Left lobe of liver (tissue), 2 donors: ENCODE measurements at regions not wholly inside any gene's neighbourhood (a gene's known extent, or its start where the extent isn't known, plus 50 kb on each side); places are given as distances from the start of the nearest gene placed in this dataset.
A peak's percentile ranks its signal among the peaks of the same experiment; 100 is the strongest.

Experiments used
- ATAC-seq: fragments of 200-7000 bp; cut with Tn5 transposase; one replicate; pipeline ENCODE4 v1.9.1; 2020; ENCODE audit warnings: mild to moderate bottlenecking, moderate library complexity
- DNase-seq: peaks from one replicate; pipeline ENCODE4 v3.0.0-alpha.2; 2020; ENCODE audit warnings: low spot score
- donor health status: DM: no; HTN: no; CAD: no; lungs with moderate emphysema.
- donor health status: DM: no; HTN: yes; CAD: no.

DNA sequence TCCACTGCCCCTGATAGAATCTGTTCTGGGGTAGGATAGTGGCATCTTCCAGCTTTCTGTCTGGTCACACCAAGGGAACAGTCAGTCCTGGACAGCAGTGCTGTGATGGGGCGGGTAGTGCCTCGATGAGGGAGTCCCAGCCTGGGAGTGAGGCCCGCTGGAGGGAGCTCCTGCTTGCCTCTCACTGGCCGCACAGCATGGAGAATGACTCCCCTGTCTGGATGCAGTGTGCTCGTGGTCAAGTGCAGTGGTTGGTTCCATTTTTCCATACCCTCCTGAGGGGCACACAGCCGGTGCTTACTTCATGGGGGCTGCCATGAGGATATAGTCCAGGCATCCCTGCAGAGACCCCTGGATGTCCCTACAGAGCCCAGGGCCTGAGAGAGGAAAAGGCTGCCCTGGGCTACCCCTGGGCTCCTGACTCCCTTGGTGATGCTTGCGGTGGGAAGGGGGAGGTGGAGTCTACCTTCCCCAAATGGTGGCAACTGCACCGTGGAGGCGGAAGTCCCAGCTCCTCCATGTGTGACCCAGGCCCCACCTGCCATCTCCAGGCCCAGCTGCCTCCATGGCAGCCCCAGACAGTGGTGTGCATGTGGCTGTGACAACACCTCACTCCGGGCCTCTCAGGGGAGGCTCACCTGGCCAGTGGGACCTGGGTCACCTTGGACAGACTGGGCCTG is 212.5 kb downstream of the GLI2 start:
- no peak for ATAC-seq
- no peak for DNase-seq

- no peak for DNase-seq
Observed at GRCh38 chr2:120948662-120949011, 213.0 kb downstream of the GLI2 start.

DNA sequence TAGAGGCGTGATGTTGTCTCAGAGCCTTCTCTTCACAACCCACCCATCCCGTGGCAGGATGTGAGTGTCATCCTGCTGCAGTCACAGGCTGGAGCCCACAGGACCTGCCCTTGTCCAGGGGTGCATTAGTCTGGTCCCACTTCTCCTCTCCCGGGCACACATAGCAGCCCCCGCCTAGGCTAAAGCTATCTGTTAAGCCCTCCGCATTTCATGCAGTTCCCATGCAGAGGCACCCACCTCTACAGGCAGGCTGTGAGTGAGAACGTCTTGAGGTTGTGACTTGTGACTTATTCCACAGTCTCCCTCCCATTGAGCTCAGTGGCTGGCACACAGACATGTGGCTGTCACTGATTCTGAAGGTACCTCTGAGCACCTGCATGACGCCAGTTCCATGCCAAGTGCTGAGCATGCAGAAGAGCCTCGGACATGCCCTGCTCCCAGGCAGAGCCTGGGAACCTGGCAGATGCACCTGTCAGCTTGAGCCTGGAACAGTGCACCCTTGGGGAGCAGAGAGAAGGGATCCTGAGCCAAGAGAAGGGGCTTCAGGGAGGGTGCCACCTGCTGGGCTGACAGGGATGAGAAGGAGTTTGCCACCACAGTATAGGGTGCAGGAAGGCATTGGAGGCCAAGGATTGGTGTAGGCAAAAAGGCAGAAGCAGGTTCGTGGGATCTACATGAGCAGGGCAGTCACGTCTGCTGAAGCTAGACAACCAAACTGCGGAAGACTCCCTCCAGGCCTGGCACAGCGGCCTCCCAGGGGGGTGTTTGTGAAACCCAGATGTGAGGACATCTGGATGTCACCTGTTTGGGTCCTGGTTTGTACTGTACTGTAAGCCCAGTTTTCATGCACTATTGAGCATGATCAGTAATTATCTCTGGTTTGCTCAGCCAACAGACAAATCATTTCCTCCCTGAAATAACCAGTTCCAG is 213.6 kb downstream of the GLI2 start:
- no peak for DNase-seq
- peak; percentile 21 for ATAC-seq

More at GRCh38 chr2:120948662-120949011, 213.0 kb downstream of the GLI2 start:
- no peak for ATAC-seq

DNA sequence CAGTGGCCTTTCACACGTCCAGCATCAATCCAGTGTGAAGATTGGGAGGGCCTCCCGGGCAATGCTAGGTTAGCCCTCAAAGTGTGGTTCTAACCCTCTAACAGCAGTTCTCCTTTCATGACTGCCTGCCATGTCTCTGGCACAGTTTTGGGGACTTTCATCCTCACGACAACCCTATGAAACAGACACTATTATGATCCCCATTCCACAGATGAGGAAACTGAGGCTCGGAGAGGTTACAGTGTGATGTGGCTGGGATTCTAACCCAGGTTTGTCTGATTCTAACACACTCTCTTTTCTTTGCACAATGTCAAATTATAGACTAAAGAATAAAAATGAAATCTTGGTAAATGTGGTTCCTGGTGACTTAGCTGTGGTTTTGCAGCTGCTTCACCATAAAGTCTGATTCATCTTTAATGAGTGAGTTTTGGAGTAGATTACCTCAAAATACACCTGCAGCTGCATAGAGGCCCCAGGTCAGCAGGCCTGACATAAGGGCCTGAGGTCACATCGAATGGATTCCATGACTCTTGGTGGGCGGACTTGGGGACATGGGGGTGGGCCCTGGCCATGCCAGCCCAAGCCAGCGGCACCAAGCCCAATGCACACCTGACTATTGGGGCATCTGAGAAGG is 214.4 kb downstream of the GLI2 start:
- DNase-seq, result no peak

GRCh38 chr2:120951693-120952092 is 216.0 kb downstream of the GLI2 start:
- ATAC-seq, result no peak
- DNase-seq, result no peak

More for the DNA sequence above, 214.4 kb downstream of the GLI2 start:
- ATAC-seq, result no peak

- ATAC-seq (no peak), DNase-seq (no peak)
Observed at GRCh38 chr2:120952318-120952717, 216.7 kb downstream of the GLI2 start.

DNA sequence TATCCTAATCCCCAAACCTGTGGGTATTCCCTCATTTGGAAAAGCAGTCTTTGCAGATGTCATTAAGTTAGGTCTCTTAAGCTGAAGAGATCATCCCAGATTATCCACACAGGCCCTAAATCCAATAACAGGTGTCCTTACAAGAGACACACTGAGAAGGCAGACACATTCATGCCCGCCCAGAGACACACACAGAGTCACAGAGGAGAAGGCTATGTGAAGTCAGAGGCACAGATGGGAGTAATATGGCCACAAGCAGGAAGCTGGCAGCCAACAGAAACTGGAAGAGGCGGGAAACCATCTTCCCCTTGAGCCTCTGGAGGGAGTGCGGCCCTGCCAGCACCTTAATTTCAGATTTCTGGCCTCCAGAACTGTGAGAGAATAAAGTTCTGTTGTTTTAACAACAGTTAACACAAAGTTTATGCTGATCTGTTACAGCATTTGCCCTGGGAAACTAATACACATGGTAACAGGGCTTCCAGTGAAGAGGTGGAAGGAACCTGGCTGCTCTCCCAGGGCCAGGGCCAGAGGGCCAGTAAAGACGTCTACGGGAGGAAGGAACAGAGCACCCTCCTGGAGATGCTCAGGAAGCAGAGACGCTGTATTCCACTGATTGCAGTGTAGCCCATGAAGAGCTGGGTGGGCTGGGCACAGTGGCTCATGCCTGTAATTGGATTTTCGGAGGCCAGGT is 217.5 kb downstream of the GLI2 start:
- no peak for ATAC-seq

GRCh38 chr2:120953843-120954584 is 218.3 kb downstream of the GLI2 start:
- DNase-seq (no peak), ATAC-seq (no peak)

More for the DNA sequence above, 217.5 kb downstream of the GLI2 start:
- no peak for DNase-seq

- ATAC-seq, result no peak
- no peak for DNase-seq
Observed at GRCh38 chr2:120954939-120955338, 219.3 kb downstream of the GLI2 start.

DNA sequence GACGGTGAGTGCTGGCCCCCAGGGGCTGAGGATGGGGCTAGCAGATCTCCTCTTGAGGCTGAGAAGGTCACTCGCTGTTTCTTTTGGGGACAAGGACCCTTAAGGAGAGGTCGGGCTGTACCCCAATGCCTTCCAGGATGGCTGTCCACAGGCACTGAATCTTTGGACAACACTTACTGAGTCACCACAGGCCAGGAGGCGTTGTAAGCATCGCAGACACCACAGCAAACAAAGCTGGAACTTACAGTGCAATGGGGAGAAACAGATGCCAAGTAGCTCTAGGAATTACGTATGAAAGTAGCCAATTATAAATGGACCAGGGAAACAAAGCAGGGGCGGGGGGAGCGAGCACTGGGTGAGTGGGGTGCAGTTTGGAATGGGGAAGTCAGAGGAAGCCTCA is 219.8 kb downstream of the GLI2 start:
- no peak for ATAC-seq
- no peak for DNase-seq

- DNase-seq (no peak), ATAC-seq (no peak)
Observed at GRCh38 chr2:120956486-120957156, 221.0 kb downstream of the GLI2 start.

DNA sequence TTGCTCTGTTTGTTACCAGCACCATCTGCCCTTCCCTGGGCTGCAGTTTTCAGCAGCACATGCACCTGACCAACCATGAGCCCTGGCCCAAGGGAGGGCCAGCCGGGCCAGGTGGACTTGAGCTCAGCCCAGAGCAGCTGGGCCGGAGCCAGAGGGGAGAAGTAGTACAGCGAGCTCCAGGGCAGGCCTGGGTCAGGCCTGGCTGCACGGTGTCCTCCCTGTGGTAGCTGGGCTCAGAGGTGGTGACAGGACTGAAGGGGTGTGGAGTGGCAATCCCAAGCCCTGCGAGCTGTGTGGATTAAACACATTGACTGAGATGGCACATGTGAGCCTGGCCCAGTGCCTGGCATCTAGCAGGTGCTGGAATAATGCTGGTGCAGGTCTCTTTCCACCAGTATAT is 222.2 kb downstream of the GLI2 start:
- DNase-seq, result no peak

DNA sequence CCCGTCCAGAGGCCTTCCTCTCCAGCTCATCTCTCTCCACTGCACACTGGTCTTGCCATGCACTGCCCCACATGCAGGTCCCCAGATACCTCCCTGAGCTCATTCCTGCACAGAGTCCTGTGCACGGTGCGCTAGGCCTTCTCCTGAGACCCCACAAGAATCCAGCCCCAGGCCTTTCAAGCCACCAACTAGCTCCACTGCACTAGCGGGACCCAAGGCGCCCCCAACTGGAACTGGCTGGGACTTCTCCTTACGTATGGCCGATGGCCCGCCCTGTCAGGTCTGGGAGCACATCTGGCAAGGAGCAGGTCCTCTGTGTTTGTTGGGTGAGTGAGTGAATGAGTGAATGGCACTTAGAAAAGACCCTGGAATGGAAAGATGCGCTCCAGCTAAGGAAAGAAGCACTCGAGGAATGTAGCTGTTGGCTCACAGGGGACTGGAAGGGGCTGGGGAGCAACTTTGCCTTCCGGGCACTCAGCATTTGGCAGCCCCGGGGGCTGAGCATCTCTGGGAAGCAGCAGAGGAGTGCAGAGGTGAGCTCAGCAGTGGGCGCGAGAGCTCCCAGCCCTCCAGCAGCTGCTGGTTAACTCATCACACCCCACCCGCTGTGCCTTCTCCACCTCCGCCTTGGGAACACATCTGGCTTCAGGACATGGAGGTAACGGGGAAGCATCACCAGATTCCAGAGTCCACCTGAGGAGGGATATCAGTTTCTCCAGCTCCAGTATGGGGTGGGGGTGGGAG is 223.1 kb downstream of the GLI2 start:
- DNase-seq, result no peak

More for the DNA sequence above, 222.2 kb downstream of the GLI2 start:
- ATAC-seq, result peak; percentile 31

DNA sequence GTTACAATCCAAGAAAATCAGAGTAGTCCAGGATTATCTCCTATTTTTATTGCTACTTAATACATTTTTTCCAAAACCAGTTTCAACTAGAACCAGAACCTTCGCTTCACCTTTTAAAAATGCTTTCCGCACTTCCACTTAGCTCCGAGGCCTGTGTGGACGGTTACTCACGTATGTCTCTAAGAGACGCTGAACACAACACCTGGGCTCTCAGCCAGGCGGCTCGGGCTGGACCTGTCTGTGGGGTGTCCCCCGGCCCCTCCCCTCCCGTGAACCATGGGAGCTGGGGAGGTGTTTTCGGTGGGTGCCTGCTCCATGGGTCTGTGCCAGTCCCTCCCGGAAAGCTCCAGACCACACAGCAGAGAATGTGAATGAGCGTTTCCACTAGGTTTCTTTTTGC is 223.8 kb downstream of the GLI2 start:
- no peak for DNase-seq
- ATAC-seq, result no peak

More for the DNA sequence above, 223.1 kb downstream of the GLI2 start:
- ATAC-seq, result no peak

DNA sequence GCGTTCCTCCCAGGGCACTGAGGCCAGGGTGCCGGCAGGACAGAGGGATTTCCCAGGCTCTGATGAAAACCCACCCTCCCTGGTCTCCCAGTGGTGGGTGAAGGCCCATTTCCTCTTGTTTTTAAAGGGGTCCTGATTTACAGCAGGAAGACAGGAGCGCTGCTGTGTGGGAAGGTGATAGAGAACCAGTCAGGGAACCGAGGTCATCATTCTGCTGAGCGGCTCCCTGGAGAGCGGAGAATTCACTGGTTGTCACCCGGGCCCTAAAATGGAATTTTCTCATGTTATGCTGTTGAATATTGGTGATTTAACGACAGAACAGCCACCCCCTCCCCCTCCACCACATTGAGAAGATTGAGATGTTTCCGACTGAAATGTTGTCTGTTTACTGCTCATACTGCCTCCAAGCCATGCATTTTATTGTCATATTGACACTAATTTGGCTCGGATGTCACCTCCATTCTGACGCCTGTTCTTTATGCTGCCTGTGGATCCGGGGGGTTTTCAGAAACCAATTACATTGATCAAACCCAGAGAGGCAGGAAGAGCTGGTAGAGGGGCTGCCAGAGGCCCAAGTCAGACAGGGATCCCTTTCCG is 225.2 kb downstream of the GLI2 start:
- ATAC-seq (no peak), DNase-seq (no peak)

DNA sequence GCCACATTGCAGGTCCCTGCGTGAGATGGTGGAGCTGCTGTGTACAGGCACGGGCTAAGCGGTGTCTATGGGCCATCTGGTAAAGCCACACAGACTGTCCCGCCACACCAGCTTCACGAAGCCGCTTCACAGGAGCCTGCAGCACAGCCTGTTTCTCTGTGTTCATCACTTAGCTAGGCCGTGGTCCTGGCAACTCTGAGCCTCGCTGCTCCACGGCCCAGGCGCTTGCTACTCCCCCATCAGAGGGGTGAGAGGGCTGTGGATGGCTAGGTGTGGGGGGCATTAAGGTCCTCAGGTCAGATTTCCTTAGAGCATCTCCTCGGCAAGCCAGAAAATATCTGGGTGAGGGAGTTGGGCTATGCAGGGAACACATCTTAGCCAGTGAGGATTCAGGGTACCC is 225.7 kb downstream of the GLI2 start:
- no peak for ATAC-seq
- DNase-seq, result no peak

- DNase-seq (no peak), ATAC-seq (no peak)
Observed at GRCh38 chr2:120963997-120964705, 228.5 kb downstream of the GLI2 start.

GRCh38 chr2:120964819-120965218 is 229.2 kb downstream of the GLI2 start:
- DNase-seq (no peak), ATAC-seq (no peak)
